ENCODE measurements at regions not wholly inside any gene's neighbourhood (a gene's known extent, or its start where the extent isn't known, plus 50 kb on each side); places are given as distances from the start of the nearest gene placed in this dataset.

- Histone ChIP-seq H3K27ac (ENCODE audit: low read depth, low read length, poor library complexity, severe bottlenecking) (no peak overlapping the region), H3K9me2 (ENCODE audit: low read depth, low read length) (no peaks in the 10 kb centered on the region), H3K4me2 (ENCODE audit: low read length) (no peak overlapping the region), H3K4me3 (ENCODE audit: low read depth, low read length, poor library complexity, severe bottlenecking) (no peak overlapping the region), H3K27me3 (ENCODE audit: insufficient read depth, low read length) (no peaks in the 10 kb centered on the region), H4K20me1 (ENCODE audit: insufficient read depth, low read length) (no peaks in the 10 kb centered on the region), H3K9ac (ENCODE audit: low read length) (no peak overlapping the region), H3K9me3 (ENCODE audit: low read length) (no peaks in the 10 kb centered on the region), H3K4me1 (ENCODE audit: insufficient read depth, low read length, severe bottlenecking) (peaks cover 3% of the 10 kb centered on the region), H3K79me2 (ENCODE audit: insufficient read depth, low read length) (no peaks in the 10 kb centered on the region), H3F3A (ENCODE audit: insufficient read depth, low read length) (no peaks in the 10 kb centered on the region), H2AFZ (ENCODE audit: low read length) (no peak overlapping the region), H3K36me3 (ENCODE audit: insufficient read depth, low read length) (no peaks in the 10 kb centered on the region)
- no peak for TF ChIP-seq EZH2 (IDR thresholded peaks at IDR 0.05; ENCODE audit: borderline replicate concordance, low read length)
These were observed 88.2 kb downstream of the DMRTA2 start for GRCh38 chr1:50335036-50335435.

- Histone ChIP-seq H3K4me2 (ENCODE audit: low read length) (peak overlapping the region; percentile 73), H3K4me3 (ENCODE audit: low read depth, low read length, poor library complexity, severe bottlenecking) (peak overlapping the region; percentile 60), H3K27ac (ENCODE audit: low read depth, low read length, poor library complexity, severe bottlenecking) (no peak overlapping the region), H3K36me3 (ENCODE audit: insufficient read depth, low read length) (no peaks in the 10 kb centered on the region), H3K9me2 (ENCODE audit: low read depth, low read length) (no peaks in the 10 kb centered on the region), H3K27me3 (ENCODE audit: insufficient read depth, low read length) (no peaks in the 10 kb centered on the region), H3K4me1 (ENCODE audit: insufficient read depth, low read length, severe bottlenecking) (peaks cover 3% of the 10 kb centered on the region), H3K9me3 (ENCODE audit: low read length) (no peaks in the 10 kb centered on the region), H3K79me2 (ENCODE audit: insufficient read depth, low read length) (no peaks in the 10 kb centered on the region), H2AFZ (ENCODE audit: low read length) (no peak overlapping the region), H3K9ac (ENCODE audit: low read length) (peak overlapping the region; percentile 54; the same call in 1 of the 2 replicates), H4K20me1 (ENCODE audit: insufficient read depth, low read length) (no peaks in the 10 kb centered on the region), H3F3A (ENCODE audit: insufficient read depth, low read length) (no peaks in the 10 kb centered on the region)
- TF ChIP-seq EZH2 (IDR thresholded peaks at IDR 0.05; ENCODE audit: borderline replicate concordance, low read length) (no peak), CTCF (IDR thresholded peaks at IDR 0.05; ENCODE audit: low read length) (peak; percentile 57)
These were observed 89.7 kb downstream of the DMRTA2 start for GRCh38 chr1:50333595-50333974.

- H3K27ac ChIP-seq (ENCODE audit: low read depth, low read length, poor library complexity, severe bottlenecking): no peak overlapping the region
- no peaks in the 10 kb centered on the region for H3K27me3 ChIP-seq (ENCODE audit: insufficient read depth, low read length)
- H3K4me3 ChIP-seq (ENCODE audit: low read depth, low read length, poor library complexity, severe bottlenecking): peak overlapping the region; percentile 60
- no peaks in the 10 kb centered on the region for H3F3A ChIP-seq (ENCODE audit: insufficient read depth, low read length)
- no peaks in the 10 kb centered on the region for H3K9me2 ChIP-seq (ENCODE audit: low read depth, low read length)
- H3K4me2 ChIP-seq (ENCODE audit: low read length): peak overlapping the region; percentile 73
- H2AFZ ChIP-seq (ENCODE audit: low read length): no peak overlapping the region
- no peaks in the 10 kb centered on the region for H4K20me1 ChIP-seq (ENCODE audit: insufficient read depth, low read length)
- H3K9ac ChIP-seq (ENCODE audit: low read length): peak overlapping the region; percentile 54; the same call in 1 of the 2 replicates
- H3K9me3 ChIP-seq (ENCODE audit: low read length): no peaks in the 10 kb centered on the region
- no peaks in the 10 kb centered on the region for H3K36me3 ChIP-seq (ENCODE audit: insufficient read depth, low read length)
- TF ChIP-seq CTCF (IDR thresholded peaks at IDR 0.05; ENCODE audit: low read length): peak; percentile 48
- TF ChIP-seq EZH2 (IDR thresholded peaks at IDR 0.05; ENCODE audit: borderline replicate concordance, low read length): no peak
- peaks cover 3% of the 10 kb centered on the region for H3K4me1 ChIP-seq (ENCODE audit: insufficient read depth, low read length, severe bottlenecking)
- no peaks in the 10 kb centered on the region for H3K79me2 ChIP-seq (ENCODE audit: insufficient read depth, low read length)
These were observed 90.2 kb downstream of the DMRTA2 start for GRCh38 chr1:50332941-50333594.
